DND-41 (cell line): ENCODE measurements at regions not wholly inside any gene's neighbourhood (a gene's known extent, or its start where the extent isn't known, plus 50 kb on each side); places are given as distances from the start of the nearest gene placed in this dataset.

Experiments used
- ATAC-seq: fragments of 200-7000 bp; cut with Tn5 transposase; 3 replicates; pipeline ENCODE4 v1.9.1; 2021; ENCODE audit warnings: low read depth; ENCODE audit not compliant: insufficient read depth
- DNase-seq: peaks from one replicate; pipeline ENCODE4 v3.0.0-alpha.2; 2020
- H2AFZ ChIP-seq: 2 replicates; pipeline ENCODE4 v1.6.0; 2012; ENCODE audit warnings: low read depth, low read length
- H3K27ac ChIP-seq: 2 replicates; pipeline ENCODE4 v1.5.1; 2012; ENCODE audit warnings: low read length, inconsistent platforms
- H3K27me3 ChIP-seq: fragments of 200-600 bp; sonication (generic); 2 replicates; pipeline ENCODE4 v1.6.0; 2012; ENCODE audit warnings: low read length, mild to moderate bottlenecking, inconsistent platforms; ENCODE audit not compliant: insufficient read depth, poor library complexity
- H3K36me3 ChIP-seq: 2 replicates; pipeline ENCODE4 v1.5.1; 2012; ENCODE audit warnings: low read length, inconsistent platforms; ENCODE audit not compliant: insufficient read depth
- H3K4me1 ChIP-seq: 2 replicates; pipeline ENCODE4 v1.5.1; 2012; ENCODE audit warnings: mild to moderate bottlenecking, low read length; ENCODE audit not compliant: insufficient read depth
- H3K4me2 ChIP-seq: 2 replicates; pipeline ENCODE4 v1.6.0; 2012; ENCODE audit warnings: mild to moderate bottlenecking, moderate library complexity, low read length, inconsistent platforms; ENCODE audit not compliant: insufficient read depth
- H3K4me3 ChIP-seq, 2 experiments: fragments of 200-600 bp in 1 of 2; shearing (Covaris generic) in 1 of 2; 2 replicates each; pipeline ENCODE4 v1.5.1; 2012 to 2016; ENCODE audit warnings: inconsistent platforms in 2 of 2, low read length in 2 of 2, mild to moderate bottlenecking in 2 of 2, low read depth in 1 of 2, moderate library complexity in 1 of 2
- H3K79me2 ChIP-seq: 2 replicates; pipeline ENCODE4 v1.6.0; 2012; ENCODE audit warnings: low read length, inconsistent platforms; ENCODE audit not compliant: insufficient read depth
- H3K9ac ChIP-seq: 2 replicates; pipeline ENCODE4 v1.6.0; 2012; ENCODE audit warnings: low read depth, mild to moderate bottlenecking, inconsistent platforms, low read length, moderate library complexity
- H3K9me3 ChIP-seq: 2 replicates; pipeline ENCODE4 v1.5.1; 2012; ENCODE audit warnings: low read length, moderate library complexity, mild to moderate bottlenecking, inconsistent platforms; ENCODE audit not compliant: insufficient read depth, severe bottlenecking
- H4K20me1 ChIP-seq: 2 replicates; pipeline ENCODE4 v1.6.0; 2012; ENCODE audit warnings: low read length; ENCODE audit not compliant: insufficient read depth
- EZH2 ChIP-seq: IDR thresholded peaks from 3 replicates; pipeline ENCODE4 v1.6.1; 2012; ENCODE audit warnings: borderline replicate concordance, low read depth, mild to moderate bottlenecking, moderate library complexity, low read length, inconsistent platforms; ENCODE audit not compliant: severe bottlenecking
- TF ChIP-seq, protein P1 (sequence below): IDR thresholded peaks from 2 replicates; pipeline ENCODE4 v1.5.1; 2012; ENCODE audit warnings: borderline replicate concordance, low read length, moderate library complexity, mild to moderate bottlenecking; ENCODE audit not compliant: poor library complexity, severe bottlenecking; ENCODE audit errors: extremely low read depth

DNA sequence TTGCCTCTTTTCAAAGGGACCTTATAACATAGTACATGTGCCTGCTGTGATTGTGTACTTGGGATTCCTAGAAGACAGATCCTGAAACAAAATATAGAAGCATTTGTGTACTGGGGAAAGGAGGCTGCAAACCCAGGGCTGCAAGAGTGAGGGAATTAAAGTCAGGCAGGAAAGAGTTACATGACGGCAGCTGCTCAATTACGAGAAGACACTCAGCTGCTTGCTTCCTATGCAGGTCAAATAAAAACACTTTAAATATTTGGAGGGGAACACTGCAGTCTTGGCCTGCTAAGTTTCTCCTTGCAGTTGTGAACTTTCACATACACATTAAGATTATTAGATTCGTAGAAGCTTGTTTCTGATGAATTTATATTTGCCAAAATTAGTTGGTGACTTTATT is 191.9 kb upstream of the CXCL13 start:
- Histone ChIP-seq H4K20me1 (no peaks in the 10 kb centered on the region), H2AFZ (no peak overlapping the region), H3K9ac (no peak overlapping the region), H3K27me3 (peaks cover 4% of the 10 kb centered on the region), H3K4me1 (no peaks in the 10 kb centered on the region), H3K79me2 (no peaks in the 10 kb centered on the region), H3K9me3 (no peaks in the 10 kb centered on the region), H3K36me3 (no peaks in the 10 kb centered on the region), H3K4me3 (no peak overlapping the region), H3K27ac (no peak overlapping the region), H3K4me2 (no peak overlapping the region)
- no peak for DNase-seq
- ATAC-seq: no peak
- no peak for TF ChIP-seq EZH2
- TF ChIP-seq, protein P1, sequence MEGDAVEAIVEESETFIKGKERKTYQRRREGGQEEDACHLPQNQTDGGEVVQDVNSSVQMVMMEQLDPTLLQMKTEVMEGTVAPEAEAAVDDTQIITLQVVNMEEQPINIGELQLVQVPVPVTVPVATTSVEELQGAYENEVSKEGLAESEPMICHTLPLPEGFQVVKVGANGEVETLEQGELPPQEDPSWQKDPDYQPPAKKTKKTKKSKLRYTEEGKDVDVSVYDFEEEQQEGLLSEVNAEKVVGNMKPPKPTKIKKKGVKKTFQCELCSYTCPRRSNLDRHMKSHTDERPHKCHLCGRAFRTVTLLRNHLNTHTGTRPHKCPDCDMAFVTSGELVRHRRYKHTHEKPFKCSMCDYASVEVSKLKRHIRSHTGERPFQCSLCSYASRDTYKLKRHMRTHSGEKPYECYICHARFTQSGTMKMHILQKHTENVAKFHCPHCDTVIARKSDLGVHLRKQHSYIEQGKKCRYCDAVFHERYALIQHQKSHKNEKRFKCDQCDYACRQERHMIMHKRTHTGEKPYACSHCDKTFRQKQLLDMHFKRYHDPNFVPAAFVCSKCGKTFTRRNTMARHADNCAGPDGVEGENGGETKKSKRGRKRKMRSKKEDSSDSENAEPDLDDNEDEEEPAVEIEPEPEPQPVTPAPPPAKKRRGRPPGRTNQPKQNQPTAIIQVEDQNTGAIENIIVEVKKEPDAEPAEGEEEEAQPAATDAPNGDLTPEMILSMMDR: no peak

DNA sequence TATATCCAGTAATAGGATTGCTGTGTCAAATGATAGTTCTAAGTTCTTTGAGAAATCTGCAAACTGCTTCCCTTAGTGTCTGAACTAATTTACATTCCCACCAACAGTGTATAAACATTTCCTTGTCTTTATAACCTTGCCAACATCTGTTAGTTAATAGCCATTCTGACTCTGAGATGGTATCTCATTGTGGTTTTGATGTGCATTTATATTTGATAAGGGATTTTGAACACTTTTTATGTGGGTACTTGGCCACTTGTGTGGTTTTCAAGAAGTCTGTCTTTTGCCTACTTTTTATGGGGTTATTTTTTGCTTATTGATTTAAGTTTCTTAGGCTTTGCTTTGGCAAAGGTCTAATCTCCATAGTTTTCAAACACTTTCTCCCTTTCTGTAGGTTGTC is 189.9 kb upstream of the CXCL13 start:
- Histone ChIP-seq H3K9ac (no peak overlapping the region), H2AFZ (no peak overlapping the region), H3K27me3 (peaks cover 4% of the 10 kb centered on the region), H4K20me1 (no peaks in the 10 kb centered on the region), H3K36me3 (no peaks in the 10 kb centered on the region), H3K79me2 (no peaks in the 10 kb centered on the region), H3K9me3 (no peaks in the 10 kb centered on the region), H3K4me1 (no peaks in the 10 kb centered on the region), H3K4me2 (no peak overlapping the region), H3K27ac (no peak overlapping the region), H3K4me3 (no peak overlapping the region)
- ATAC-seq: no peak
- no peak for DNase-seq
- TF ChIP-seq, protein P1: no peak
- no peak for TF ChIP-seq EZH2

DNA sequence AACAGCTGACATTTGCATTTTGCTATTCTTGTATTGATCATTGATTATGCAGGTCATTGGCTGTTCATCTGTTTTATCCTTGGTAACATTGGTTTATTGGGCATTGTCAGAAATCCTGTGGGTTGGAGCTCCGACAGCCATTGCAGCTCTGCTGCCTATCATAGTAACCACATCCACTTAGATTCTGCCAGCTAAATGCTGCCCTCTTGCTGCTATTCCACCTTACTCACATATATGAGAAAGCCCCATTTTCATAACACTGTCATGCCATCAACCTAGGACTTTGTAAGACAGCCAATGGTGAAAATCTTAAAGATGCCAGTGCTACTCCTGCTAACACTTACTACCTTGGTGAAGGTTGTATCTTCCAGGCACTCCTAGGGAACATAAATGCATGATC is 187.3 kb upstream of the CXCL13 start:
- Histone ChIP-seq H3K9me3 (no peaks in the 10 kb centered on the region), H3K27ac (no peak overlapping the region), H3K9ac (no peak overlapping the region), H3K4me2 (no peak overlapping the region), H3K27me3 (peaks cover 4% of the 10 kb centered on the region), H3K4me3 (no peak overlapping the region), H4K20me1 (no peaks in the 10 kb centered on the region), H2AFZ (no peak overlapping the region), H3K79me2 (no peaks in the 10 kb centered on the region), H3K4me1 (no peaks in the 10 kb centered on the region), H3K36me3 (no peaks in the 10 kb centered on the region)
- no peak for TF ChIP-seq EZH2
- TF ChIP-seq, protein P1: peak; percentile 46
- ATAC-seq (peak; percentile 47; the same call in 1 of the 3 replicates), DNase-seq (peak; percentile 6)

DNA sequence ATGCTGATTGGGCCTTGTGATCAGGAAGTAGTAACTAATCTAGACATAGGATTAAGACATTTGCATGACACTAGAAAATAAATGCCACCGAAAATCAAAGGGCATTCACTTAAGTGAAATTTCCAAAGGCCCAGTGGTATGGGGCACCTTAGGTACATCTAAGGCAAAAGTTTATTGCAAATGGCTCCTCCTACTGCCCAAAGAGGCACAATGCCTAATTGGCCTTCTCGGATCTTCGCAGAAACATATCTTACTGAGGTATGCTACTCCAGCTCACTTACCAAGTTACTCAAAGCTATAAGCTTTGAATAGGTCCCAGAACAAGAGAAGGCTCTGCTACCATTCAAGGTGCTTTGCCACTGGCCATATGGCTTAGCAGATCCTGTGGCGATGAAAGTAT is 174.8 kb upstream of the CXCL13 start:
- H3K27ac ChIP-seq: no peak overlapping the region
- H3K4me3 ChIP-seq: no peak overlapping the region
- no peaks in the 10 kb centered on the region for H3K36me3 ChIP-seq
- peaks cover 10% of the 10 kb centered on the region for H3K27me3 ChIP-seq
- no peak overlapping the region for H3K4me2 ChIP-seq
- ATAC-seq (no peak), DNase-seq (no peak)
- H2AFZ ChIP-seq: no peak overlapping the region
- no peaks in the 10 kb centered on the region for H4K20me1 ChIP-seq
- H3K9ac ChIP-seq: no peak overlapping the region
- no peaks in the 10 kb centered on the region for H3K9me3 ChIP-seq
- no peaks in the 10 kb centered on the region for H3K79me2 ChIP-seq
- peaks cover 4% of the 10 kb centered on the region; the same call in 1 of the 2 replicates for H3K4me1 ChIP-seq
- TF ChIP-seq EZH2: no peak
- TF ChIP-seq, protein P1: peak; percentile 12
